Endothelial cell (in vitro differentiated cells): ENCODE measurements at regions not wholly inside any gene's neighbourhood (a gene's known extent, or its start where the extent isn't known, plus 50 kb on each side); places are given as distances from the start of the nearest gene placed in this dataset.

Experiments used
- DNase-seq: peaks from one replicate; pipeline ENCODE4 v3.0.0; 2021; ENCODE audit warnings: low spot score
- H3K27ac Mint-ChIP-seq: one replicate; pipeline ENCODE4 v1.8.0; 2021; ENCODE audit warnings: mixed read lengths, inconsistent platforms; ENCODE audit not compliant: unreplicated experiment
- H3K27me3 Mint-ChIP-seq: one replicate; pipeline ENCODE4 v1.8.0; 2021; ENCODE audit warnings: mild to moderate bottlenecking, moderate library complexity, mixed read lengths, inconsistent platforms; ENCODE audit not compliant: unreplicated experiment
- H3K36me3 Mint-ChIP-seq: one replicate; pipeline ENCODE4 v1.8.0; 2021; ENCODE audit warnings: mild to moderate bottlenecking, low read depth, mixed read lengths, inconsistent platforms; ENCODE audit not compliant: unreplicated experiment
- H3K4me1 Mint-ChIP-seq: one replicate; pipeline ENCODE4 v1.8.0; 2021; ENCODE audit warnings: mild to moderate bottlenecking, mixed read lengths, inconsistent platforms; ENCODE audit not compliant: unreplicated experiment
- H3K4me3 Mint-ChIP-seq: one replicate; pipeline ENCODE4 v1.8.0; 2021; ENCODE audit warnings: mild to moderate bottlenecking, mixed read lengths, inconsistent platforms; ENCODE audit not compliant: unreplicated experiment
- H3K9me3 Mint-ChIP-seq: one replicate; pipeline ENCODE4 v1.8.0; 2021; ENCODE audit warnings: mixed read lengths, inconsistent platforms; ENCODE audit not compliant: unreplicated experiment
- TF ChIP-seq, protein P1 (sequence below): fragments of 200-600 bp; sonication (generic); IDR thresholded peaks from one replicate; pipeline ENCODE4 v1.5.0; 2021; ENCODE audit warnings: antibody characterized with exemption; ENCODE audit not compliant: unreplicated experiment

DNA sequence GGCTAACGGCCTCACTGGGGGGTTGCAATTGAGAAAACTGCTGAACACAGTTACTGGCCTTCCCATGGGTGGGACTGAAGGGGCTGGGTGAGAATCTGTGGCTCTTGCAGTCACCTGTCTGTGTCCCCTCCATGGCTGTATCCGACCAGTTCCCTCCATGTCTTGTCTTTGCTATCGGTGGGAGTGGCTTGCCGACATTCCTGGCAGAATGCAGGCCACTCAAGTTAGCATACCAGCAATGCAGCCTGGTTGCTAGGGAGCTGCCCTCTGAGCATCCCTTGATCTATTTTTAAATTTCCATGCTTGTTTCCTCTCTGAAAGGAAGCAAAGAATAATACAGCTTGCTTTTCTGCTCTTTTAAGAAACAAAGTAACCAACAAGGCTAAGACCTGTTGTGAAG lies 1509.7 kb upstream of the WWC1 start:
- peak; percentile 38 for DNase-seq
- Mint-ChIP-seq H3K4me3 (no peak overlapping the region), H3K9me3 (no peaks in the 10 kb centered on the region), H3K4me1 (peaks cover 16% of the 10 kb centered on the region), H3K27me3 (no peaks in the 10 kb centered on the region), H3K27ac (peak overlapping the region; percentile 24), H3K36me3 (no peaks in the 10 kb centered on the region)
- TF ChIP-seq, protein P1, sequence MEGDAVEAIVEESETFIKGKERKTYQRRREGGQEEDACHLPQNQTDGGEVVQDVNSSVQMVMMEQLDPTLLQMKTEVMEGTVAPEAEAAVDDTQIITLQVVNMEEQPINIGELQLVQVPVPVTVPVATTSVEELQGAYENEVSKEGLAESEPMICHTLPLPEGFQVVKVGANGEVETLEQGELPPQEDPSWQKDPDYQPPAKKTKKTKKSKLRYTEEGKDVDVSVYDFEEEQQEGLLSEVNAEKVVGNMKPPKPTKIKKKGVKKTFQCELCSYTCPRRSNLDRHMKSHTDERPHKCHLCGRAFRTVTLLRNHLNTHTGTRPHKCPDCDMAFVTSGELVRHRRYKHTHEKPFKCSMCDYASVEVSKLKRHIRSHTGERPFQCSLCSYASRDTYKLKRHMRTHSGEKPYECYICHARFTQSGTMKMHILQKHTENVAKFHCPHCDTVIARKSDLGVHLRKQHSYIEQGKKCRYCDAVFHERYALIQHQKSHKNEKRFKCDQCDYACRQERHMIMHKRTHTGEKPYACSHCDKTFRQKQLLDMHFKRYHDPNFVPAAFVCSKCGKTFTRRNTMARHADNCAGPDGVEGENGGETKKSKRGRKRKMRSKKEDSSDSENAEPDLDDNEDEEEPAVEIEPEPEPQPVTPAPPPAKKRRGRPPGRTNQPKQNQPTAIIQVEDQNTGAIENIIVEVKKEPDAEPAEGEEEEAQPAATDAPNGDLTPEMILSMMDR = no peak

DNA sequence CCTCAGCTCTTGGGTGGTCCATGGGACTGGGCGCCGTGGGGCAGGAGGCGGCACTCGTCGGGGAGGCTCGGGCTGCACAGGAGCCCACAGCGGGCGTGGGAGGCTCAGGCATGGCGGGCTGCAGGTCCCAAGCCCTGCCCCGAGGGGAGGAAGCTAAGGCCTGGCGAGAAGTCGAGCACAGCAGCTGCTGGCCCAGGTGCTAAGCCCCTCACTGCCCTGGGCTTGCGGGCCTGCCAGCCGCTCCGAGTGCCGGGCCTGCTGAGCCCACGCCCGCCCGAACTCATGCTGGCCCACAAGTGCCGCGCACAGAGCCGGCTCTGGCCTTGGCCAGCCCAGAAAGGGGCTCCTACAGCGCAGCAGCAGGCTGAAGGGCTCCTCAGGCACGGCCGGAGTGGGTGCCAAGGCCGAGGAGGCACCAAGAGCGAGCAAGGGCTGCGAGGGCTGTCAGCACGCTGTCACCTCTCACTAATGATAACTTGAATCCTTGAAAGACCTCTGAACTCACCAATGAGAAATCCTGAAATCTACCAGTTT lies 1506.8 kb upstream of the WWC1 start:
- Mint-ChIP-seq H3K27ac (no peak overlapping the region), H3K27me3 (no peaks in the 10 kb centered on the region), H3K36me3 (no peaks in the 10 kb centered on the region), H3K9me3 (no peaks in the 10 kb centered on the region), H3K4me3 (no peak overlapping the region), H3K4me1 (peaks cover 26% of the 10 kb centered on the region)
- TF ChIP-seq, protein P1 = no peak
- no peak for DNase-seq

DNA sequence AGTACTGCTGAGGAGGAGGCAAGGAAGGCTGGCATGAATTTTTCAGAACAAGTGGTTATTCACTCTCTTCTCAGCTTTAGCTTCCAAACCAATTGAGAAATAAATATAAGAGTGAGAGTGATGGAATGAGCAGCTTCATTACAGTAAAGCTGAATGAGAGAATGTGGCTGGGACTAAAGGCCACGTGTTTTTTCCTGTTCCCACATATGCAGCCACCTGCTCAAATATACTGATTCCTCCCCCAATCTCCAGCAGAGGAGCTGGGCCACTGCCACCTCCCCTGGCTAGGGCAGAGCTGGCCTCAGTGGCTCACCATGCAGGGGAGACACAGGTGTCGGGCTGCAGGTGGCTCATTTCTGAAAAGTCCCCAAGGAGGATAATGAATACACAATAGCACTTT lies 1505.3 kb upstream of the WWC1 start:
- H3K9me3 Mint-ChIP-seq = no peaks in the 10 kb centered on the region
- peaks cover 21% of the 10 kb centered on the region for H3K4me1 Mint-ChIP-seq
- H3K4me3 Mint-ChIP-seq = no peak overlapping the region
- H3K27me3 Mint-ChIP-seq = no peaks in the 10 kb centered on the region
- TF ChIP-seq, protein P1 = no peak
- H3K27ac Mint-ChIP-seq = no peak overlapping the region
- DNase-seq = no peak
- no peaks in the 10 kb centered on the region for H3K36me3 Mint-ChIP-seq

DNA sequence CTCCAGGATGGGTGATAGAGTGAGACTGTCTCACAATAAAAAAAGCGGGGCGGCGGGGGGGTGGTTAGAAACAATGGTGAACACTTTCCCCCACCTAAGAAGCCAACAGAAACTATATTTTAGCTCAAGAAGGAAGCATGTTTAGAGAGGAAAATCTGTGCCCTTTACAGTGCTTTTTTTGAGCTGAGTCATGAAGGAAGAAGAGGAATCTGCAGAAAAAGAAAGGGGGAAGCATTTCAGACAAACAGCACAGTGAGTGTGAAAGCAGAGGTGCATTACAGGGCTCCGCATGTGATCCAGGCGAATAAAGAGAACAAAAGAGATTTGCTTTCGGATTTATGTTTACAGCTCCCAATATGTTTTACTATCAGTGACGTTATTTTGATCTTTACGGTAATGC lies 1504.6 kb upstream of the WWC1 start:
- H3K4me3 Mint-ChIP-seq = no peak overlapping the region
- no peaks in the 10 kb centered on the region for H3K36me3 Mint-ChIP-seq
- no peaks in the 10 kb centered on the region for H3K27me3 Mint-ChIP-seq
- no peaks in the 10 kb centered on the region for H3K9me3 Mint-ChIP-seq
- H3K4me1 Mint-ChIP-seq = peaks cover 14% of the 10 kb centered on the region
- H3K27ac Mint-ChIP-seq = no peak overlapping the region
- DNase-seq = no peak
- TF ChIP-seq, protein P1 = no peak

DNA sequence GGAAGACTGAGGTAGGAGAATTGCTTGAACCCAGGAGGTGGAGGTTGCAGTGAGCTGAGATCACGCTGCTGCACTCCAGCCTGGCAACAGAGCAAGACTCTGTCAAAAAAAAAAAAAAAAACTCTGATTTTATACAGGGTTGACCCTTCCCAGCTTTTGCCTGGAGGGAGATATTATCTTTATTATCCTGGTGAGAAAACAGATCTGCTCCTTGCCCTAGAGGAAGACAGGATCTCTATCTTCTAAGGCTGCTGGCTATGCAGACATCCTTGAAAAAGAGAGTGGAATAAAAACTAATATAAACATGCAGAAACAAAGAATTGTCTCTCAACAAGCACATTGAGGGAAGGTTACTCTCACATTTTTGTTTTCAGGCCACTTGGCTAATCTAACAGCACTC lies 1503.4 kb upstream of the WWC1 start:
- no peaks in the 10 kb centered on the region for H3K9me3 Mint-ChIP-seq
- peaks cover 1% of the 10 kb centered on the region for H3K27me3 Mint-ChIP-seq
- no peak overlapping the region for H3K27ac Mint-ChIP-seq
- H3K36me3 Mint-ChIP-seq = no peaks in the 10 kb centered on the region
- TF ChIP-seq, protein P1 = no peak
- DNase-seq = no peak
- peaks cover 10% of the 10 kb centered on the region for H3K4me1 Mint-ChIP-seq
- H3K4me3 Mint-ChIP-seq = no peak overlapping the region
